ENCODE measurements at regions not wholly inside any gene's neighbourhood (a gene's known extent, or its start where the extent isn't known, plus 50 kb on each side); places are given as distances from the start of the nearest gene placed in this dataset.

- Histone ChIP-seq H3K4me3 (ENCODE audit: low read length in 2 of 2) (no peak overlapping the region), H3K4me1 (ENCODE audit: control insufficient read depth in 2 of 2, insufficient read depth in 1 of 2, low read depth in 1 of 2, low read length in 2 of 2) (peaks cover 0 to 8% of the 10 kb centered on the region in 2 donors), H3K23ac (ENCODE audit: low read depth, low read length, poor library complexity) (no peak overlapping the region), H3K9ac (ENCODE audit: low read depth, low read length, poor library complexity) (no peak overlapping the region), H3K27me3 (ENCODE audit: control insufficient read depth in 3 of 3, insufficient read depth in 3 of 3, low read depth in 1 of 3, low read length in 3 of 3) (no peaks in the 10 kb centered on the region), H3K79me1 (ENCODE audit: low read depth, low read length) (no peaks in the 10 kb centered on the region), H3K9me3 (replicated peaks in 1 of 2; ENCODE audit: control insufficient read depth in 2 of 2, insufficient read depth in 1 of 2, low read depth in 1 of 2, low read length in 2 of 2) (no peaks in the 10 kb centered on the region), H2BK120ac (ENCODE audit: low read depth, low read length) (no peak overlapping the region), H4K91ac (ENCODE audit: low read depth, low read length, poor library complexity) (no peak overlapping the region), H2AFZ (ENCODE audit: low read length) (no peak overlapping the region), H3K18ac (ENCODE audit: low read length) (no peak overlapping the region), H3K4ac (ENCODE audit: low read length) (no peak overlapping the region), H3K14ac (ENCODE audit: low read length) (no peak overlapping the region), H3K27ac (replicated peaks; ENCODE audit: low read length) (no peak overlapping the region), H3K36me3 (replicated peaks in 1 of 2; ENCODE audit: control insufficient read depth in 2 of 2, insufficient read depth in 2 of 2, low read length in 2 of 2) (no peaks in the 10 kb centered on the region), H2AK5ac (ENCODE audit: low read depth, low read length) (no peak overlapping the region), H4K8ac (ENCODE audit: low read depth, low read length) (no peak overlapping the region), H2BK5ac (ENCODE audit: low read length) (no peak overlapping the region), H3K4me2 (ENCODE audit: insufficient read depth, low read length, poor library complexity, severe bottlenecking) (no peak overlapping the region), H2BK15ac (ENCODE audit: low read length) (no peak overlapping the region), H2BK12ac (ENCODE audit: low read length) (no peak overlapping the region)
- DNase-seq (ENCODE audit: low spot score): no peak
- WGBS, 2 donors (ENCODE audit: extremely low coverage in 2 of 2, insufficient read length in 2 of 2, insufficient replicate concordance in 1 of 2): no CpG with 5 or more reads among the region's 5 CpGs
Measured at GRCh38 chr7:24178811-24179570, 105.0 kb upstream of the NPY start.

DNA sequence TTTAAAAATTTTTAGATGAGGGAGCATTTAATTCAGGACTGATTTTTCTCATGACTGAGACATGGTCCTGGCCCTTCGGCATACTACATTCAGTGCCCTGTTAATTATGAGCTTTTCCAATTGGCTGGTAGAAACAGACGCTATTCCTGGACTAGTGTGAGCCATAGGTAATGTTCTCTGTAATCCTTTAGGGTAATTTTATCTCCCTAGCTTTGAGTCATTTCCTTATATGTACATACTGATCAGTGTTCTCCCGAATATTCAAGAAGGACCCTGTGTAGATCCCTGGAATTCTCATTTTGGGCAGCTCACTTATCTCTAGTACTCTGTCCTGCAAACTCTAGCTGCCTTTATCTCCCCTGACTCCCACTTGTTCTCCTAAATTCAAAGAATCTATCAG lies 92.6 kb upstream of the NPY start:
- no peaks in the 10 kb centered on the region for H3K9me3 ChIP-seq (replicated peaks in 1 of 2; ENCODE audit: control insufficient read depth in 2 of 2, insufficient read depth in 1 of 2, low read depth in 1 of 2, low read length in 2 of 2)
- no peak overlapping the region for H3K9ac ChIP-seq (ENCODE audit: low read depth, low read length, poor library complexity)
- no peak overlapping the region for H2BK5ac ChIP-seq (ENCODE audit: low read length)
- H3K79me1 ChIP-seq (ENCODE audit: low read depth, low read length): no peaks in the 10 kb centered on the region
- DNase-seq (ENCODE audit: low spot score): no peak
- no peak overlapping the region for H3K4ac ChIP-seq (ENCODE audit: low read length)
- H3K27me3 ChIP-seq (ENCODE audit: control insufficient read depth in 3 of 3, insufficient read depth in 3 of 3, low read depth in 1 of 3, low read length in 3 of 3): no peaks in the 10 kb centered on the region
- H3K36me3 ChIP-seq (replicated peaks in 1 of 2; ENCODE audit: control insufficient read depth in 2 of 2, insufficient read depth in 2 of 2, low read length in 2 of 2): no peaks in the 10 kb centered on the region
- WGBS, 2 donors (ENCODE audit: extremely low coverage in 2 of 2, insufficient read length in 2 of 2, insufficient replicate concordance in 1 of 2): no CpG with 5 or more reads among the region's 3 CpGs
- H3K27ac ChIP-seq (replicated peaks; ENCODE audit: low read length): no peak overlapping the region
- no peak overlapping the region for H4K8ac ChIP-seq (ENCODE audit: low read depth, low read length)
- H3K4me3 ChIP-seq (ENCODE audit: low read length in 2 of 2): no peak overlapping the region
- no peaks in the 10 kb centered on the region for H3K4me1 ChIP-seq (ENCODE audit: control insufficient read depth in 2 of 2, insufficient read depth in 1 of 2, low read depth in 1 of 2, low read length in 2 of 2)
- no peak overlapping the region for H2BK15ac ChIP-seq (ENCODE audit: low read length)
- no peak overlapping the region for H3K23ac ChIP-seq (ENCODE audit: low read depth, low read length, poor library complexity)
- no peak overlapping the region for H3K14ac ChIP-seq (ENCODE audit: low read length)
- no peak overlapping the region for H3K4me2 ChIP-seq (ENCODE audit: insufficient read depth, low read length, poor library complexity, severe bottlenecking)
- no peak overlapping the region for H2AK5ac ChIP-seq (ENCODE audit: low read depth, low read length)
- no peak overlapping the region for H2BK12ac ChIP-seq (ENCODE audit: low read length)
- no peak overlapping the region for H2BK120ac ChIP-seq (ENCODE audit: low read depth, low read length)
- H4K91ac ChIP-seq (ENCODE audit: low read depth, low read length, poor library complexity): no peak overlapping the region
- H2AFZ ChIP-seq (ENCODE audit: low read length): no peak overlapping the region
- H3K18ac ChIP-seq (ENCODE audit: low read length): no peak overlapping the region

GRCh38 chr7:24192053-24192452 lies 91.9 kb upstream of the NPY start:
- WGBS, 2 donors (ENCODE audit: extremely low coverage in 2 of 2, insufficient read length in 2 of 2, insufficient replicate concordance in 1 of 2): no CpG with 5 or more reads among the region's 2 CpGs

DNA sequence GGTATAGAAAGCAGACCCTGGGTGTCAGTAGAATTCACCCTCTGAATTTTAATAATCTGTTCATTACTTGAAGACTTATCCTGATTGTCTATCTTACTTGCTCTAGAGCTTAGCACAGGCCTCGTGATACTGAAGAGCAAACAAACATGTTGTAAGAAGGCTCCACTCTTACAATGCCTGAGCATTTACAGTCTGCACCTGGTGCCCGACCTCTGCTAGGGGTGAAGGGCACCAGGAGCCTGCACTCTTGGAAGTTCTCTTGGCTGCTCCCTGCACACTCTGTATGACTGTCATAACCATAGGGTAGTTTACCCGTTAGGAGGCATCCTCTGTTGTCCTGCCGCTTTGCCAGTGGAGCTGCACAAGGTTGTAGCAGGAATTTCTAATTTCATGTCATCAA lies 91.3 kb upstream of the NPY start:
- Histone ChIP-seq H3K9me3 (replicated peaks in 1 of 2; ENCODE audit: control insufficient read depth in 2 of 2, insufficient read depth in 1 of 2, low read depth in 1 of 2, low read length in 2 of 2) (no peaks in the 10 kb centered on the region), H2AK5ac (ENCODE audit: low read depth, low read length) (no peak overlapping the region), H4K91ac (ENCODE audit: low read depth, low read length, poor library complexity) (no peak overlapping the region), H3K18ac (ENCODE audit: low read length) (no peak overlapping the region), H2BK5ac (ENCODE audit: low read length) (no peak overlapping the region), H3K27ac (replicated peaks; ENCODE audit: low read length) (no peak overlapping the region), H3K4ac (ENCODE audit: low read length) (no peak overlapping the region), H3K9ac (ENCODE audit: low read depth, low read length, poor library complexity) (no peak overlapping the region), H3K23ac (ENCODE audit: low read depth, low read length, poor library complexity) (no peak overlapping the region), H3K79me1 (ENCODE audit: low read depth, low read length) (no peaks in the 10 kb centered on the region), H3K14ac (ENCODE audit: low read length) (no peak overlapping the region), H3K4me2 (ENCODE audit: insufficient read depth, low read length, poor library complexity, severe bottlenecking) (no peak overlapping the region), H4K8ac (ENCODE audit: low read depth, low read length) (no peak overlapping the region), H2BK120ac (ENCODE audit: low read depth, low read length) (no peak overlapping the region), H2BK12ac (ENCODE audit: low read length) (no peak overlapping the region), H3K27me3 (ENCODE audit: control insufficient read depth in 3 of 3, insufficient read depth in 3 of 3, low read depth in 1 of 3, low read length in 3 of 3) (no peaks in the 10 kb centered on the region), H3K4me1 (ENCODE audit: control insufficient read depth in 2 of 2, insufficient read depth in 1 of 2, low read depth in 1 of 2, low read length in 2 of 2) (no peaks in the 10 kb centered on the region), H2BK15ac (ENCODE audit: low read length) (no peak overlapping the region), H2AFZ (ENCODE audit: low read length) (no peak overlapping the region), H3K4me3 (ENCODE audit: low read length in 2 of 2) (no peak overlapping the region), H3K36me3 (replicated peaks in 1 of 2; ENCODE audit: control insufficient read depth in 2 of 2, insufficient read depth in 2 of 2, low read length in 2 of 2) (no peaks in the 10 kb centered on the region)
- DNase-seq (ENCODE audit: low spot score): no peak
- WGBS, 2 donors (ENCODE audit: extremely low coverage in 2 of 2, insufficient read length in 2 of 2, insufficient replicate concordance in 1 of 2): no CpG with 5 or more reads among the region's 4 CpGs

More at GRCh38 chr7:24192053-24192452, 91.9 kb upstream of the NPY start:
- Histone ChIP-seq H3K4ac (ENCODE audit: low read length) (no peak overlapping the region), H3K9me3 (replicated peaks in 1 of 2; ENCODE audit: control insufficient read depth in 2 of 2, insufficient read depth in 1 of 2, low read depth in 1 of 2, low read length in 2 of 2) (no peaks in the 10 kb centered on the region), H3K14ac (ENCODE audit: low read length) (no peak overlapping the region), H4K8ac (ENCODE audit: low read depth, low read length) (no peak overlapping the region), H2BK5ac (ENCODE audit: low read length) (no peak overlapping the region), H3K27me3 (ENCODE audit: control insufficient read depth in 3 of 3, insufficient read depth in 3 of 3, low read depth in 1 of 3, low read length in 3 of 3) (no peaks in the 10 kb centered on the region), H4K91ac (ENCODE audit: low read depth, low read length, poor library complexity) (no peak overlapping the region), H2AK5ac (ENCODE audit: low read depth, low read length) (no peak overlapping the region), H3K36me3 (replicated peaks in 1 of 2; ENCODE audit: control insufficient read depth in 2 of 2, insufficient read depth in 2 of 2, low read length in 2 of 2) (no peaks in the 10 kb centered on the region), H3K79me1 (ENCODE audit: low read depth, low read length) (no peaks in the 10 kb centered on the region), H3K18ac (ENCODE audit: low read length) (no peak overlapping the region), H2AFZ (ENCODE audit: low read length) (no peak overlapping the region), H3K23ac (ENCODE audit: low read depth, low read length, poor library complexity) (no peak overlapping the region), H3K4me1 (ENCODE audit: control insufficient read depth in 2 of 2, insufficient read depth in 1 of 2, low read depth in 1 of 2, low read length in 2 of 2) (no peaks in the 10 kb centered on the region), H2BK15ac (ENCODE audit: low read length) (no peak overlapping the region), H3K9ac (ENCODE audit: low read depth, low read length, poor library complexity) (no peak overlapping the region), H3K4me3 (ENCODE audit: low read length in 2 of 2) (no peak overlapping the region), H3K27ac (replicated peaks; ENCODE audit: low read length) (no peak overlapping the region), H2BK12ac (ENCODE audit: low read length) (no peak overlapping the region), H3K4me2 (ENCODE audit: insufficient read depth, low read length, poor library complexity, severe bottlenecking) (no peak overlapping the region), H2BK120ac (ENCODE audit: low read depth, low read length) (no peak overlapping the region)
- no peak for DNase-seq (ENCODE audit: low spot score)
